KMS-11 (cell line): ENCODE measurements at regions not wholly inside any gene's neighbourhood (a gene's known extent, or its start where the extent isn't known, plus 50 kb on each side); places are given as distances from the start of the nearest gene placed in this dataset.

Source experiments
- H2AFZ ChIP-seq: fragments of 200-600 bp; sonication (generic); 2 replicates; pipeline ENCODE4 v1.6.1; 2016; ENCODE audit warnings: antibody characterized with exemption, mixed run types, low read depth
- H3K27ac ChIP-seq: fragments of 200-600 bp; sonication (generic); 2 replicates; pipeline ENCODE4 v1.6.1; 2016; ENCODE audit warnings: mild to moderate bottlenecking, mixed run types
- H3K27me3 ChIP-seq: fragments of 200-600 bp; sonication (generic); 2 replicates; pipeline ENCODE4 v1.6.1; 2017; ENCODE audit warnings: mild to moderate bottlenecking, low read depth, mixed run types, moderate library complexity; ENCODE audit not compliant: insufficient read depth
- H3K36me3 ChIP-seq: fragments of 200-600 bp; sonication (generic); 2 replicates; pipeline ENCODE4 v1.6.1; 2017; ENCODE audit warnings: mild to moderate bottlenecking, mixed run types; ENCODE audit not compliant: insufficient read depth
- H3K4me1 ChIP-seq: fragments of 200-600 bp; sonication (generic); 2 replicates; pipeline ENCODE4 v1.6.1; 2016; ENCODE audit warnings: mild to moderate bottlenecking, low read depth, mixed run types; ENCODE audit not compliant: poor library complexity, severe bottlenecking
- H3K4me2 ChIP-seq: fragments of 200-600 bp; sonication (generic); 2 replicates; pipeline ENCODE4 v1.7.0; 2016; ENCODE audit warnings: mild to moderate bottlenecking, mixed run types
- H3K4me3 ChIP-seq: fragments of 200-600 bp; sonication (generic); IDR thresholded peaks from 2 replicates; pipeline ENCODE4 v1.6.1; 2017; ENCODE audit warnings: low read depth, low read length, mixed read lengths; ENCODE audit not compliant: insufficient read depth
- H3K79me2 ChIP-seq: fragments of 200-600 bp; sonication (generic); 2 replicates; pipeline ENCODE4 v1.6.1; 2016; ENCODE audit warnings: low read depth, mixed run types; ENCODE audit not compliant: insufficient read depth
- H3K9ac ChIP-seq: fragments of 200-600 bp; sonication (generic); 2 replicates; pipeline ENCODE4 v1.6.1; 2016; ENCODE audit warnings: mild to moderate bottlenecking, mixed run types
- H4K20me1 ChIP-seq: fragments of 200-600 bp; sonication (generic); 2 replicates; pipeline ENCODE4 v1.6.1; 2016; ENCODE audit warnings: mild to moderate bottlenecking, mixed run types; ENCODE audit not compliant: insufficient read depth
- TF ChIP-seq, protein P1 (sequence below): fragments of 200-600 bp; sonication (generic); conservative IDR thresholded peaks from 2 replicates; pipeline ENCODE4 v1.6.1; 2017; ENCODE audit warnings: low read depth, mild to moderate bottlenecking, antibody characterized with exemption, low read length, moderate library complexity, mixed read lengths

DNA sequence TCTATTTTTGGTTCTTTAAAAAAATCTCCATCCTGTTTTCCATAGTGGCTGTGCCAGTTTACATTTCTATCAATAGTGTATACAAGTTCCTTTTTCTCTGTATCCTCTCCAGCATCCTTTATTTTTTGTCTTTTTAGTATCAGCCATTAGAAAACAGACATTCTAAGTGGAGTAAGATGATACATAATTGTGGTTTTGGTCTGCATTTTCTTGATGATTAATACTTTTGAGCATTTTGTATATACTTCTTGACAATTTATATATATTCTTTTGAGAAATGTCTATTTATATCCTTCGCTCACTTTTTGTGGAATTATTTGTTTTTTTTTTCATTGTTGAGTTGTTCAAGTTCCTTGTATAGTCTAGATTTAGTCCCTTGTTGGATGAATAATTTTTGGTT is 382.2 kb upstream of the SPOCK3 start:
- no peaks in the 10 kb centered on the region for H3K4me1 ChIP-seq
- TF ChIP-seq, protein P1, sequence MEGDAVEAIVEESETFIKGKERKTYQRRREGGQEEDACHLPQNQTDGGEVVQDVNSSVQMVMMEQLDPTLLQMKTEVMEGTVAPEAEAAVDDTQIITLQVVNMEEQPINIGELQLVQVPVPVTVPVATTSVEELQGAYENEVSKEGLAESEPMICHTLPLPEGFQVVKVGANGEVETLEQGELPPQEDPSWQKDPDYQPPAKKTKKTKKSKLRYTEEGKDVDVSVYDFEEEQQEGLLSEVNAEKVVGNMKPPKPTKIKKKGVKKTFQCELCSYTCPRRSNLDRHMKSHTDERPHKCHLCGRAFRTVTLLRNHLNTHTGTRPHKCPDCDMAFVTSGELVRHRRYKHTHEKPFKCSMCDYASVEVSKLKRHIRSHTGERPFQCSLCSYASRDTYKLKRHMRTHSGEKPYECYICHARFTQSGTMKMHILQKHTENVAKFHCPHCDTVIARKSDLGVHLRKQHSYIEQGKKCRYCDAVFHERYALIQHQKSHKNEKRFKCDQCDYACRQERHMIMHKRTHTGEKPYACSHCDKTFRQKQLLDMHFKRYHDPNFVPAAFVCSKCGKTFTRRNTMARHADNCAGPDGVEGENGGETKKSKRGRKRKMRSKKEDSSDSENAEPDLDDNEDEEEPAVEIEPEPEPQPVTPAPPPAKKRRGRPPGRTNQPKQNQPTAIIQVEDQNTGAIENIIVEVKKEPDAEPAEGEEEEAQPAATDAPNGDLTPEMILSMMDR, result no peak

GRCh38 chr4:167622481-167623240 is 388.4 kb upstream of the SPOCK3 start:
- Histone ChIP-seq H2AFZ (0 out of 2 replicates have a peak overlapping the region, but pooled peaks have one; percentile 3), H3K4me1 (no peaks in the 10 kb centered on the region), H3K36me3 (no peaks in the 10 kb centered on the region), H4K20me1 (no peaks in the 10 kb centered on the region), H3K4me2 (no peak overlapping the region), H3K79me2 (no peaks in the 10 kb centered on the region), H3K27ac (no peak overlapping the region), H3K9ac (no peak overlapping the region), H3K27me3 (no peaks in the 10 kb centered on the region), H3K4me3 (no peak overlapping the region)
- TF ChIP-seq, protein P1, result peak; percentile 91

More for the DNA sequence above, 382.2 kb upstream of the SPOCK3 start:
- H3K36me3 ChIP-seq, result no peaks in the 10 kb centered on the region
- no peaks in the 10 kb centered on the region for H3K27me3 ChIP-seq
- no peak overlapping the region for H3K4me3 ChIP-seq
- no peak overlapping the region for H3K27ac ChIP-seq
- no peak overlapping the region for H2AFZ ChIP-seq
- H3K79me2 ChIP-seq, result no peaks in the 10 kb centered on the region
- no peak overlapping the region for H3K9ac ChIP-seq
- H3K4me2 ChIP-seq, result no peak overlapping the region
- H4K20me1 ChIP-seq, result no peaks in the 10 kb centered on the region

- Histone ChIP-seq H3K4me2 (no peak overlapping the region), H3K27ac (no peak overlapping the region)
Observed at GRCh38 chr4:167623241-167623572, 388.9 kb upstream of the SPOCK3 start.

GRCh38 chr4:167629272-167629671 is 395.0 kb upstream of the SPOCK3 start:
- Histone ChIP-seq H3K9ac (no peak overlapping the region), H3K4me3 (no peak overlapping the region), H3K79me2 (no peaks in the 10 kb centered on the region), H3K4me2 (no peak overlapping the region), H4K20me1 (no peaks in the 10 kb centered on the region), H3K36me3 (no peaks in the 10 kb centered on the region), H3K4me1 (no peaks in the 10 kb centered on the region), H3K27me3 (no peaks in the 10 kb centered on the region), H2AFZ (no peak overlapping the region), H3K27ac (no peak overlapping the region)
- TF ChIP-seq, protein P1, result no peak

More at GRCh38 chr4:167623241-167623572, 388.9 kb upstream of the SPOCK3 start:
- Histone ChIP-seq H3K79me2 (no peaks in the 10 kb centered on the region), H3K9ac (no peak overlapping the region), H3K4me1 (no peaks in the 10 kb centered on the region), H2AFZ (no peak overlapping the region), H3K36me3 (no peaks in the 10 kb centered on the region), H3K27me3 (no peaks in the 10 kb centered on the region), H3K4me3 (no peak overlapping the region), H4K20me1 (no peaks in the 10 kb centered on the region)
- TF ChIP-seq, protein P1, result no peak
